ENCODE measurements at regions not wholly inside any gene's neighbourhood (a gene's known extent, or its start where the extent isn't known, plus 50 kb on each side); places are given as distances from the start of the nearest gene placed in this dataset.

- BruUV-seq (replicated peaks) = no TSS peak
- no peak overlapping the region for H3K4me3 ChIP-seq (ENCODE audit: low read depth in 2 of 2, low read length in 2 of 2)
- POLR2A ChIA-PET = no interaction called here
- no peaks in the 10 kb centered on the region for H3K4me1 ChIP-seq (ENCODE audit: control insufficient read depth, insufficient read depth, low read length)
- CTCF ChIA-PET = no interaction called here
- in situ Hi-C loops (cut with HindIII; ENCODE audit: low pct_unique_long_range_greater_than_20kb, low sequenced_read_pairs) = no loop called here
- TF ChIP-seq, protein P1, sequence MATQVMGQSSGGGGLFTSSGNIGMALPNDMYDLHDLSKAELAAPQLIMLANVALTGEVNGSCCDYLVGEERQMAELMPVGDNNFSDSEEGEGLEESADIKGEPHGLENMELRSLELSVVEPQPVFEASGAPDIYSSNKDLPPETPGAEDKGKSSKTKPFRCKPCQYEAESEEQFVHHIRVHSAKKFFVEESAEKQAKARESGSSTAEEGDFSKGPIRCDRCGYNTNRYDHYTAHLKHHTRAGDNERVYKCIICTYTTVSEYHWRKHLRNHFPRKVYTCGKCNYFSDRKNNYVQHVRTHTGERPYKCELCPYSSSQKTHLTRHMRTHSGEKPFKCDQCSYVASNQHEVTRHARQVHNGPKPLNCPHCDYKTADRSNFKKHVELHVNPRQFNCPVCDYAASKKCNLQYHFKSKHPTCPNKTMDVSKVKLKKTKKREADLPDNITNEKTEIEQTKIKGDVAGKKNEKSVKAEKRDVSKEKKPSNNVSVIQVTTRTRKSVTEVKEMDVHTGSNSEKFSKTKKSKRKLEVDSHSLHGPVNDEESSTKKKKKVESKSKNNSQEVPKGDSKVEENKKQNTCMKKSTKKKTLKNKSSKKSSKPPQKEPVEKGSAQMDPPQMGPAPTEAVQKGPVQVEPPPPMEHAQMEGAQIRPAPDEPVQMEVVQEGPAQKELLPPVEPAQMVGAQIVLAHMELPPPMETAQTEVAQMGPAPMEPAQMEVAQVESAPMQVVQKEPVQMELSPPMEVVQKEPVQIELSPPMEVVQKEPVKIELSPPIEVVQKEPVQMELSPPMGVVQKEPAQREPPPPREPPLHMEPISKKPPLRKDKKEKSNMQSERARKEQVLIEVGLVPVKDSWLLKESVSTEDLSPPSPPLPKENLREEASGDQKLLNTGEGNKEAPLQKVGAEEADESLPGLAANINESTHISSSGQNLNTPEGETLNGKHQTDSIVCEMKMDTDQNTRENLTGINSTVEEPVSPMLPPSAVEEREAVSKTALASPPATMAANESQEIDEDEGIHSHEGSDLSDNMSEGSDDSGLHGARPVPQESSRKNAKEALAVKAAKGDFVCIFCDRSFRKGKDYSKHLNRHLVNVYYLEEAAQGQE (IDR thresholded peaks at IDR 0.05; ENCODE audit: insufficient read depth in 1 of 2, low read depth in 2 of 2, low read length in 1 of 2) = no peak
- TF ChIP-seq SIN3A (IDR thresholded peaks at IDR 0.05; ENCODE audit: borderline replicate concordance, insufficient read depth, low read depth, low read length) (no peak), POLR2AphosphoS5 (IDR thresholded peaks at IDR 0.05; ENCODE audit: low read depth, low read length) (no peak), TCF7L2 (IDR thresholded peaks at IDR 0.05; ENCODE audit: low read depth, low read length) (no peak)
- TF ChIP-seq, protein P2, sequence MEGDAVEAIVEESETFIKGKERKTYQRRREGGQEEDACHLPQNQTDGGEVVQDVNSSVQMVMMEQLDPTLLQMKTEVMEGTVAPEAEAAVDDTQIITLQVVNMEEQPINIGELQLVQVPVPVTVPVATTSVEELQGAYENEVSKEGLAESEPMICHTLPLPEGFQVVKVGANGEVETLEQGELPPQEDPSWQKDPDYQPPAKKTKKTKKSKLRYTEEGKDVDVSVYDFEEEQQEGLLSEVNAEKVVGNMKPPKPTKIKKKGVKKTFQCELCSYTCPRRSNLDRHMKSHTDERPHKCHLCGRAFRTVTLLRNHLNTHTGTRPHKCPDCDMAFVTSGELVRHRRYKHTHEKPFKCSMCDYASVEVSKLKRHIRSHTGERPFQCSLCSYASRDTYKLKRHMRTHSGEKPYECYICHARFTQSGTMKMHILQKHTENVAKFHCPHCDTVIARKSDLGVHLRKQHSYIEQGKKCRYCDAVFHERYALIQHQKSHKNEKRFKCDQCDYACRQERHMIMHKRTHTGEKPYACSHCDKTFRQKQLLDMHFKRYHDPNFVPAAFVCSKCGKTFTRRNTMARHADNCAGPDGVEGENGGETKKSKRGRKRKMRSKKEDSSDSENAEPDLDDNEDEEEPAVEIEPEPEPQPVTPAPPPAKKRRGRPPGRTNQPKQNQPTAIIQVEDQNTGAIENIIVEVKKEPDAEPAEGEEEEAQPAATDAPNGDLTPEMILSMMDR (IDR thresholded peaks at IDR 0.05) = no peak
- intact Hi-C loops (cut with micrococcal nuclease; ENCODE audit: unreplicated experiment) = no loop called here
- H3K36me3 ChIP-seq (ENCODE audit: control insufficient read depth, insufficient read depth, low read length) = no peaks in the 10 kb centered on the region
- DNase-seq (ENCODE audit: low read depth, low spot score) = no peak
- H3K9me3 ChIP-seq (ENCODE audit: control insufficient read depth, insufficient read depth, low read depth, low read length) = no peaks in the 10 kb centered on the region
- no peaks in the 10 kb centered on the region for H3K27me3 ChIP-seq (ENCODE audit: control insufficient read depth, insufficient read depth, low read length)
- no peak overlapping the region for H3K27ac ChIP-seq (ENCODE audit: low read length)
- no peak for ATAC-seq
Measured at GRCh38 chr5:87536365-87536764, 123.6 kb upstream of the CCNH start.

DNA sequence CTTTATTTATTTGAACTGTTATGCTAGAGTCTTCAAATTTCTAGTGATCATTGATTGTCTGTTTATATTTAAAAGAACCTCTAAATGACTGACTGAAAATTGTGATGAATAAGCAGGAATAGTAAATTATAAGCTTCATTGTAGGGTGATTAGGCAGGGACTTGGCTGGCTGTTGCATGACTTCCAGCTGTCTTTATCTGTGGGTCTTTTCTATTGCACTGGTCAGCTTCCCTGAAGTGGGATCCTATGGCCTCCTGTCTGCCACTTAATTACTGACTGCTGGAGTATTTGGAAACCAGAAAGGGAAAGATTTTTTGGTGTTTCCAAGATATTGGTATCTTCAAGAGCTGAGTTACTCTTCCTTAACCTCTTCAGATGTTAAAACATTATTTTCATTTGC lies 123.0 kb upstream of the CCNH start:
- intact Hi-C loops (cut with micrococcal nuclease; ENCODE audit: unreplicated experiment) = no loop called here
- no peak for ATAC-seq
- no peak for DNase-seq (ENCODE audit: low read depth, low spot score)
- no peak for TF ChIP-seq SIN3A (IDR thresholded peaks at IDR 0.05; ENCODE audit: borderline replicate concordance, insufficient read depth, low read depth, low read length)
- no peak for TF ChIP-seq POLR2AphosphoS5 (IDR thresholded peaks at IDR 0.05; ENCODE audit: low read depth, low read length)
- TF ChIP-seq, protein P2 (IDR thresholded peaks at IDR 0.05) = no peak
- TF ChIP-seq, protein P1 (IDR thresholded peaks at IDR 0.05; ENCODE audit: insufficient read depth in 1 of 2, low read depth in 2 of 2, low read length in 1 of 2) = no peak
- no peak for TF ChIP-seq TCF7L2 (IDR thresholded peaks at IDR 0.05; ENCODE audit: low read depth, low read length)
- no peaks in the 10 kb centered on the region for H3K36me3 ChIP-seq (ENCODE audit: control insufficient read depth, insufficient read depth, low read length)
- no peak overlapping the region for H3K4me3 ChIP-seq (ENCODE audit: low read depth in 2 of 2, low read length in 2 of 2)
- no peaks in the 10 kb centered on the region for H3K4me1 ChIP-seq (ENCODE audit: control insufficient read depth, insufficient read depth, low read length)
- no peaks in the 10 kb centered on the region for H3K9me3 ChIP-seq (ENCODE audit: control insufficient read depth, insufficient read depth, low read depth, low read length)
- no peaks in the 10 kb centered on the region for H3K27me3 ChIP-seq (ENCODE audit: control insufficient read depth, insufficient read depth, low read length)
- no peak overlapping the region for H3K27ac ChIP-seq (ENCODE audit: low read length)
- in situ Hi-C loops (cut with HindIII; ENCODE audit: low pct_unique_long_range_greater_than_20kb, low sequenced_read_pairs) = no loop called here
- POLR2A ChIA-PET = no interaction called here
- no TSS peak for BruUV-seq (replicated peaks)
- CTCF ChIA-PET = no interaction called here

Data from Panc1 (cell line).